Urothelium cell line (cell line): ENCODE measurements at regions not wholly inside any gene's neighbourhood (a gene's known extent, or its start where the extent isn't known, plus 50 kb on each side); places are given as distances from the start of the nearest gene placed in this dataset.
"Not testable (repeated sequence)": the region's sequence is repeated elsewhere in the genome, so short reads cannot be mapped to it uniquely, and the experiment has no call there.

Experiments
- DNase-seq: peaks from one replicate; pipeline ENCODE4 v3.0.0; 2011; ENCODE audit warnings: low spot score, mixed read lengths
- FAIRE-seq: peaks from 2 replicates; lab custom pipeline; 2011; peaks lifted over from hg19 to GRCh38; lab: Jason Lieb, UNC

DNA sequence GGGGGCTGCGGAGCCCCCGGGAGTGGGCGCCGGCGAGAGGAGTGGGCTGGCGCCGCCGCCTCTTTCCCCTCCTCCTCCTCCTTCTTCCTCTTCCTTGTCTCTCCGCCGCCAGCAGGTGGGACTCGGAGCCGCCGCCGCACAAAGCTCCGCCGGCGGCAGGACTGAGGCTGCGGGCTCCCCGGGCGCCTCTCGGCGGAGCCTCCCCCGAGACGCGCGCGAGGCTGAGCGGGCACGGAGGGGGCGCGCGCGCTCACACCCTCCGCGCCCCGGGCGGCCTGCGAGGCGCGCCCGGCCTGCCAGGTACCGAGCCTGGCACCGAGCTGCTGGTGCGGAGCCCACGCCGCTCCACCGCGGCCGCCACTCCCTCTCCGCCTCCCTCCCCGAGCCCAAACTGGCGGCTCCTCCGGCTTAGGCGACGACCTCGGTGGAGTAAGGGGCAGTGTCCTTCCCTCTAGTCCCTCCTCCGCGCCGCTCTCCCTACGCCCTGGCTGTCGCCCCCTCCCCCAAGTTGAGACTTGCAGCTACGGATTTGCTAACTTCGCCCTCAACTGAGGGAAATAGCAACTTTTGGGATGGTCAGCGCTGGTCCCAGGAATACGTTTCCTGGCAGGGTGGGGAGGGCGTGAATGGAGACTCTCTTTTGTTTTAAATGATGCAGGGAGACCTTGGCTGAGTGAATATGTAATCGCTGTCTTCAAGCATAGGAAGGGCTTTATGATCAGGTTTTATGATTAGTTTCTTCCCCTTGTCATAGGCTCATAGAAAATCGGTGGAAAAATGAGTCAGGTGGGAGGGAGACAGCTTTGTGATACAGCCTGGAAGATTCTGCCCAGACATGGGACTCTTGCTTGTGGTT lies 199.5 kb upstream of the CAND1 start:
- no peak for FAIRE-seq

DNA sequence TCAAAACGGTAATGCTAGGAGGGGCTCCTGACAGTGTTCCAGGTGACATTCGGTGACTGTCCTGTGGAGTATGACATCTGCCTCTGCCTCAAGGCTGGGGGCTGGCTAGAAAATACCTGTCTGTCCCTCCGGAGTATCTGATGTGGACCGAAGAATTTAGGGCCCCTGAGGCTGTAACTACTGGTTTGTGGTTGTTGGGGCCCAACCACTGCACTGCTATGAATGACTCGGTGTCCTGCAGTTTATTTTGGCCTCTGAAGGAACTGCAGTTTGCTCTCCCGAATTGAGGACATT lies 198.9 kb upstream of the CAND1 start:
- no peak for FAIRE-seq
- DNase-seq, result no peak

More for the DNA sequence above, 199.5 kb upstream of the CAND1 start:
- DNase-seq, result peak; percentile 53

DNA sequence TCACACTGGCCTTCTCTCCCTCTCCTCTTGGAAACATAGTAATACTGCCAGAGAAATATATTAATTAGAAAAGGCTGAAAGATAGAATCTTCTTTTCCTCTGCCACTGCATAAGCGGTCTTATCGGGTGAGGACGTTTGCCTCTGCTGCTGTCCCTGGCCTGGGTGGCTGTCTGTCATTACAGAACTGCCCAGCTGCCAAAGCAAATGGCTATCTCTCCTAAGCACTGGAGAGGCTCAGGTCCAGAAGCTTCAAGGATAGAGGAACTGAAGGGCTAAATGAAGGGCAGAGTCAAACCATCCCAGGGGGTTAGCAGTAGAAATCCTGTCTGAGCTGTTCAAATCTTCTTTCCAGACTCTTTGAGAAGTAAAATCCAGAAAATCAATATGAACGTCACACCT lies 198.6 kb upstream of the CAND1 start:
- DNase-seq, result no peak
- no peak for FAIRE-seq

DNA sequence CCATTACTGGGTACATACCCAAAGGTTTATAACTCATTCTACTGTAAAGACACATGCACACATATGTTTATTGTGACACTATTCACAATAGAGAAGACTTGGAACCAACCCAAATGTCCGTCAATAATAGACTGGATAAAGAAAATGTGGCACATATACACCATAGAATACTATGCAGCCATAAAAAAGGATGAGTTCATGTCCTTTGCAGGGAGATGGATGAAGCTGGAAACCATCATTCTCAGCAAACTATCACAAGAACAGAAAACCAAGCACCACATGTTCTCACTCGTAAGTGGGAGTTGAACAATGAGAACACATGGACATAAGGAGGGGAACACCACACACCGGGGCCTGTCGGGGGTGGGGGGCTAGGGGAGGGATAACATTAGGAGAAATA lies 196.9 kb upstream of the CAND1 start:
- FAIRE-seq, result not testable (repeated sequence)

DNA sequence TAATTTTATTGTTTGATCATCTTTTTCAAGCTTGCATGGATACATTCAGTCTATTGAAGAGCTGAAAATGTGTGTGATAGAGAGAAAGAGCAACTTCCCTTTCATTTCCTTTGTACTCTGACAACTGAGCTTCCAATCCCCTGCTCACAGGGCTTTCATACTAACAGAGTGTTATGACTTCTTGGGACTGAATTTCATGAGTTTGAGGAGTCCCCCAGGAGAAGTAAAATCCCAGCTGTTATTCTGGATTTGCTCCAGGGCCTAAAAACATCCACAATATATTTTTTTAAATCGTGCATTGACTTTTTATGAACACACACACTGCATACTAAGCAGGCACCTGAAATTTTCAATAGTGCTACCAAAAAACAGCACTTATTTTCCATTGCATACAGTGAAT lies 195.8 kb upstream of the CAND1 start:
- FAIRE-seq (no peak), DNase-seq (no peak)

More for the DNA sequence above, 196.9 kb upstream of the CAND1 start:
- DNase-seq, result not testable (repeated sequence)

DNA sequence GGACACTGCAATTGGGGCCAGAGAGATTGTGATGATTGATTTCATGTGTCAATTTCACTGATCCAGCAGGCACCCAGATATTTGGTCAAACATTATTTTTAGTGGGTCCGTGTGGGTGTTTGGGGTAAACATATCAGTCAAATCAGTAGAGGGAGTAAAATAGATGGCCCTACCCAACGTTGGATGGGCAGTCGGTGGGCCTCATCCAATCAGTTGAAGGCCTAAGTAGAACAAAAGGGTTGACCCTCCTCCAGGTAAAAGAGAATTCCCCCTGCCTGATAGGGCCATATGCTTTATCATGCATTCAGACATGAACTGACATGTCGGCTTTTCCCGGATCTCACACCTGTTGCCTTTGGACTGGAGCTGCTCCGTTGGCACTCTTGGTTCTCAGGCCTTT lies 195.1 kb upstream of the CAND1 start:
- FAIRE-seq, result no peak

DNA sequence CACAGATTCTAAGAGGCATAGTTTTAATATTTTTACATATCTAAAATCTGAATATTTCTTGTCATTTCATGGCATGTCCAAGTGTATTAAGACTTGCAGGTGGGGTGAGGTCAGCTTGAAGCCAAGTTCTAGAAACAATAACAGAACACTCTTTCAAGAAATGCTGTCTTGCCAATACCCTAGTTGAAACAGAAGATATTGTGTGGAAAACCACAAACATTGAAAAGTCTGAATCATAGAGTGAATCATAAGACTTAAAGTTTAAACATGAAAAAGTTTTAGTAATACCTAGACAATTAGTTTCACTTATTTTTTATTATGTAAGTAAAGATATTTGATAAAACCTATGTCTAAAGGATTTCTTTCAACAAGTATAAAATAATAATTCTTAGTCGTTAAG lies 191.5 kb upstream of the CAND1 start:
- DNase-seq (peak; percentile 49), FAIRE-seq (no peak)

More for the DNA sequence above, 195.1 kb upstream of the CAND1 start:
- no peak for DNase-seq

DNA sequence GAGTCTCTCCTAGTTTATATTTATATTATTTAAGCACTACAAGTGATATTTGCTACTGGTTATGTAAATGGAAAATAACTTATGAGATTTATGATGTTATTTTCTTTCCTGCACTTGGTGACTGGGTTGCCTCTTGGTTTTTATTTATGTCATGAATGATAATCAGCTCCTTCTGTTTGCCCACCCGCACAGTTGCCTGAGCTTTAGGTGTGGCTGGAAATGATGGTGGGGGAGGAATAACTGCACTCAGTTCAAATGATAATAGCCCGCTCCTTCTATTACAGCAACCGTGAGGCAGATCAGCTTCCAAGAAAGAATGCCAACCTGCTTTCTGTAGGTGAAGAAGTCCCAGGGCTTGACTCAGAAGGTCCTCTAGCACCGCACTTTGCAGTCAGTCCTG lies 190.2 kb upstream of the CAND1 start:
- DNase-seq (no peak), FAIRE-seq (no peak)

DNA sequence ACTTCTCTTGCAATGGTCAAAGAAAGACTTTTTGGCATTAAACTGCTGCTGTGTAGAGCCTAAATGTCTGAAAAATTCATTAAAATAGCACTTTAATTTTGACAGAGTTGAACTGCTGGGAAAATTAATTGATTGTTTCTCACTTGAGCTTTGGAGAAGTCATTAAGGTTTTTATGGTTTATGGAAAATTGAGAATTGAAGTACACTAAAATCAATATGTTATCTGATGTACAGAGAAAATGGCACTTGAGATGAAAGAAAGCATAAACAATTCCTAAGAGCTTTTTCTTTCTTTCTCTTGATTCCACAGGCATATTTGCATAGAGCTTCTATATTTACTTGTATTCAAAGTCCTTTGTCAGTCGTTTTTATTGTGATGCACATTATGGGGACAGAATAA lies 188.5 kb upstream of the CAND1 start:
- FAIRE-seq, result no peak
- no peak for DNase-seq

DNA sequence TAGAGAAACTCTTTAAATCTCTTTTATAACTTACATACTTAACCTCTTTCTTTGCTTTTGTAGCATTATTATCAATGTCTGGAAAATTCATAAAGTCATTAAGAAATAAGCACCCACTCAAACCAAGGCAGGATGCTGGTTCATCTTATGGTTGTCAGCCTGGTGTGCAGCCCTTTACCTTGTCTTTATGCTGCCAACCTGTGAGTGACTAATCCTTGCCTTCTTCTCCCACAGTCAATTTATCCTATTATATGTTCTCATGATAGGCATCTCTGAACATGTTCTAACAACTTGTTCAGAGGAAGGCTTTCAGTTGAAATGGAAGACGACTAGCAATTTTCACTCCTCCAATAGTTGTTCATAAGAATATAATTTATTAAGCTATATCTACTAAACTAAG lies 186.9 kb upstream of the CAND1 start:
- DNase-seq, result no peak
- no peak for FAIRE-seq

DNA sequence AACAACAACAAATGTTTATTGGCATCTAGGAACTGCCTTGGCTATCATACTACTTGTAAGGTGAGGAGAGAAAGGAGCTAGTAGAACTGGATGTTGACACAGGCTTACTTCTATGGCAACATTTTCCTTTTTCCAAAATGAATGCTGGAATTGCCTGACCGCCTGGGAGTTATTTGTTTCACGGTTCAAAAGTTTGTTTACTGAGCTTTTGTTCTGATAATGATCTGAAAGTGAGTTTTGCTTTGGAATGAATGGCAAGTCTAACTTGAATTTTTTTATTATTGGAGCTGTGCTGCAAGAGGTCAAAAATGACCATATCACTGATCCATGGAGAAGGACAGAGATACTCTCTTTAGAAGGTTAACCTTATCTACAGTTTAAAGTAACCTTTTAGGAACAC lies 183.5 kb upstream of the CAND1 start:
- FAIRE-seq, result no peak
- DNase-seq, result no peak

DNA sequence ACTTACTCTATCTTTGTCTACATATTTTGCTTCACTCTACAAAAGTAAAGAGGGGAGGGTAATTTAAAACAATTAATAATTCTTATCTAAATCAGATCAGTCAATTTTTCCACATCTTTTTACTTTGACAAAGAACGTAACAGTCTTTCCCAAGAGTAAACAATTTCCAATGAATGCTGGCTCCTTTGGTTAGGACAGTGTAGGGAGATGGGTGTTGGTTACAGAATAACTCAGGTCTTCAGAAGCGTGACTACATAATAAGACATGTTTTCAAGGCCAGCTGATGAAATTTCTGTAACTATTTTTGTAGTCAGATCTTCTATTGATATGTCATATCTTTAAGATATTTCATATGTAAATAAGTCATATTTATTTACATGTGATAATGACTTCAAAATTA lies 183.0 kb upstream of the CAND1 start:
- DNase-seq, result no peak

DNA sequence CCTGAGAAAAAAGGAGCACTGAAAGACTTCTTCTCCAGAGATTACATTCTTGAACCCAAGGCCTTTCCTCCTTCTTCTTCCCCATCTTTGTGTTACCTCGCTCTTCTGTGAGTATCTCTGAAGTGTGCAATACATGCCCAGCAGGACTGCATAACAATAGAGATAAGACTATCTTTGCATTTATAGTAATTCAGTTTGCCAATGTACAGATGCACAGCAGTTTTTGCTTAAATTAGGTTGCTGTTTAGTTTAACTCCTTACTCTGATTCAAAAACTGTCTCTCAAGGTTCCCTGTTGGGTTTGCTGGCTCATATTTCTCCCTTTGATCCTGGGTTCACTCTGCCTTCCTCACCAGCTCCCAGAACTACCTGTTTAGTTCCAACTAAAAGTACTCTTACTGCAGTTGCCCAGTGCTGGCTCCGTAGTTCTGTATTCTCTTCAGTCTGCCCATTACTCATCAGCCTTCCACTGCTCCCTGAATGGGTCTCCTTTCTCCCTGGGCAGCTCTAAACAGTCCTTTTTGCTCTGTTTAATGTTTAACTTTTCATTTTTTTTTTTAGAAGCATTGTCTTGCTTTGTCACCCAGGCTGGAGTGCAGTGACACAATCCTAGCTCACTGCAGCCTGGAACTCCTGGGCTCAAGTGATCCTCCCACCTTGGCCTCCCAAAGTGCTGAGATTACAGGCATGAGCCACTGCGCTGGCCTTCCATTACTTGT lies 180.6 kb upstream of the CAND1 start:
- FAIRE-seq, result no peak
- no peak for DNase-seq

More for the DNA sequence above, 183.0 kb upstream of the CAND1 start:
- no peak for FAIRE-seq

DNA sequence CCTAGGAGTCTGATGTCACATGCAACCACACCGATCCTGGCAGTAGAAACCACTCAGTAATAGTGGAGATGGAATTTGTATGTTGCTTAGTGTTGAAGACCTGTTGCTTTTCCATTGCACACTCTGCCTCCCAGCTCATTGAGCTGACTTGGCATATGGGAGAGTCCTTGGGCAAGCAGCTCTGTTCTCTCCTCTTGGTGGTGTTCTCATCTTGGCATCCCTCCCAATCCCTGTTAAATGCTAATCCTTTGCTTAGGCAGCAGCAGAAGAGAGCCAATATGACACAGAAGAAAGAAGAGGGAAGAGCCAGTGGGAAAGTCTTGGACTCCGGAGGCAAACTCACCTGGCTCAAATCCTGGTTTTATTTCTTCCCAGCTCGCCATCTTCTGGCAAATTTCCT lies 178.0 kb upstream of the CAND1 start:
- DNase-seq, result no peak
- no peak for FAIRE-seq

DNA sequence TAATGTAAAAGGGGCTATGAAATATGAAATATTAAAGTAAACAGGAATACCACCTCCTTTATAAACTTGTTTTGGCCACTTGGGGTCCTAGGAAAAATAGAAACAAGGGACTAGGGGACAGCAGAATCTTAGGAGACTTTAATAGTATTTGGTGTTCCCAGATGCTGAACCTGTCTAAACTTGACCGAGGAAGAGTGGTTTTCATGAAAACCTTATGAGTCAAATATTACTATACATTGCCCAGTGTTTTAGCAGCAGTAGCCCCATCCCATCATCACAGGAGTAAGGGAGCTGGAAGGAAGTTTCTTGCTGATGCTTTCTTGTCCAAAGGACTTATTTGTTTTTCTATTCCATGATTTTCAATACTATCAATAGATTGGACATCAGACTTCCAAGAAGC lies 177.5 kb upstream of the CAND1 start:
- FAIRE-seq, result no peak

DNA sequence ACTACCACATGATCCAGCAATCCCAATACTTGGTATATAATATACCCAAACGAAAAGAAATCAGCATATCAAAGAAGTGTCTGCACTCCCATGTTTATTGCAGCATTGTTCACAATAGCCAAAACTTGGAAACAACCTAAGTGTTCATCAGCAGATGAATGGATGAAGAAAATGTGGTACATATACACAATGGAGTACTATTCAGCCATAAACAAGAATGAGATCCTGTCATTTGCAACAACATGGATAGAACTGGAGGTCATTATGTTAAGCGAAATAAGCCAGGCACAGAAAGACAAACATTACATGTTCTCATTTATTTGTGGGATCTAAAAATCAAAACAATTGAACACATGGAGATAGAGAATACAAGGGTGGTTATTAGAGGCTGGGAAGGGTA lies 176.2 kb upstream of the CAND1 start:
- not testable (repeated sequence) for FAIRE-seq, DNase-seq

More for the DNA sequence above, 177.5 kb upstream of the CAND1 start:
- no peak for DNase-seq

DNA sequence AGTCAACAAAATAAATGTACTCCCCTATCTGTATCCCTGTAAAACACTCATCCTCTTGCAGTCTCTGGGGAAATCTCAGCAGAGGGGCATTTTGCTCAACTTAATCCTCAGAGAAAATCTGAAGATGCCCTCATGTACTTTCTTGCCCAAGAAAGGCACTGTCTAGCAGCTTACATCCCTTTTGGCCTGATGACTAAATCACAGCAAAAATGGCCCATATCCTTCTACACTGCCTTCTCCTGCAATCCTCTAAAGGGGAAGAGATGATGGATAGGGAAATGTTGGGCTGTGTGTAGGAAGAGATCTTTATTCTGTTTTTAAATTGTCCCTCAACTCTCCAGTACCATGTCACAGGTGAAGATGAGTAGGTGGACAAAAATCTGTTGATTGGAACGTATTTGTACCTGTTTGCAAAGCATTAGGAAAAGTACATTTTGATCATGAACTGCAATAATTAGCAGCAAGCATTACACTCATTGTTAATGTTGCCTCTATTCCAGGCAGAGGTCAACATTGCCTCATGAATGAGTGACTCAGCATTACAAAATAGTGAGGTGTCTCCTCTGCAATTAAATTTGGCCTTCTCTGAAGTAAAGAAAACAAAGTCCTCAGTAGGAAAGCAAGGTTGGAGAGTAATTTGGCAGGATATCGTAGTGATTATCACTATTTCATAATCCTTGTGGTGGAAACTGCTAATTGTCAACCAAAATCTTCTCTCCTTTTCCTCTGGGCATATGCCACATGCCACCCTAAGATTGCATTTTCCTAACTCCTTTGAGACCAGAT lies 172.4 kb upstream of the CAND1 start:
- no peak for DNase-seq
- FAIRE-seq, result peak; percentile 46

DNA sequence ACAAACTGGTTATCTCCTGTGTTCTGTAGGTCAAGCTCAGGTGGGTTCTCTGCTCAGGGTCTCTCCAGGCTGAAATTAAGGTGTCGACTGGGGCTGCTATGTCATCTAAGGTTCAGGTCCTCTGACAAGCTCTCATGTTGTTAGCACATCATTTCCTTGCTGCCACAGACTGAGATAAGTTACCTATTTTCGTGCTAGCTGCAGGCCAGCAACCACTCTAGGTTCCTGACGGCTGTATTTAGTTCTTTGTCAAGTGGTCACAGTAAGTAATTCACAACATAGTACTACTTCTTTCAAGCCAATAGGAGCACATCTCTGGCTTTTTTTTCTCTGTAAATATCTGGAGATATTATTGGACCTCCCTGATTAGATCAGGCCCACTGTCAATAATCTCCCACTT lies 169.3 kb upstream of the CAND1 start:
- DNase-seq (no peak), FAIRE-seq (no peak)

DNA sequence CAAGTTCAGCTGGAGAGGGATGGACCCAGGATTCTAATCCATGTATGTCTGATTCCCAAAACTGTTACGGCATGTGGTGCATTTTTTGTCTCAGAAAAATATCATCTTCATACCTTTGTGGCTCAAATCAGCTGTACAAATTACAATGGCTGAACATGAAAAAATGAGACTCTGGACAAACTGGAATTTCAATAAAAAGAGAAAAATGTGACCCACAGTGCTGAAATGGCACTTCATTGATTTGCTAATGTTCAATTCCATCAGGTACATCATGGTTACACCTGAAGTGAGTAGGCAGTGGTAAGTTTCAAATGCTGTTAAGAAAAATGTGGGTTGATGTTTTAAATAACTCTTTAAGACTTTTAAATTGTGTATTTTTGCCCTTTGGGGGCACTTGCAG lies 165.6 kb upstream of the CAND1 start:
- FAIRE-seq (no peak), DNase-seq (no peak)

DNA sequence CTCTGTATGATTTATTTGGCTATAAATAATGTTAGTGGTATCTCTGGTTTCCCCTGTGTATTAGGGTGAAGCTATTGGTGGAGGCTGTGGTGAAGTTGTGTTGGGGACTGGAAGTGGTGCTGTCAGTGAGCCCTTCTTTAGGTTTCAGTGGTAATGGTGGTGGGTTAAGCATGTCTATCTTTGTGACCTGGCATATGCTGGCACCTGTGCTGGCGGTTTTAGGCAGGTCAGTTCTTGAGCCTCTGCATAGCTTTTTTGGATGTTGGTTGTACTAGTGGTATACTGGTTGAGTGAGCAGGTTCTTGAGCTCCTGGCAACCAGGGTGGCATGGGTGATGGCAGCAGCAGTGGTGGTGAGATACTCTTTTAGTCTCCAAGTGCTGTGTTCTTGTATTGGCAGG lies 161.9 kb upstream of the CAND1 start:
- DNase-seq, result no peak
- FAIRE-seq, result no peak

DNA sequence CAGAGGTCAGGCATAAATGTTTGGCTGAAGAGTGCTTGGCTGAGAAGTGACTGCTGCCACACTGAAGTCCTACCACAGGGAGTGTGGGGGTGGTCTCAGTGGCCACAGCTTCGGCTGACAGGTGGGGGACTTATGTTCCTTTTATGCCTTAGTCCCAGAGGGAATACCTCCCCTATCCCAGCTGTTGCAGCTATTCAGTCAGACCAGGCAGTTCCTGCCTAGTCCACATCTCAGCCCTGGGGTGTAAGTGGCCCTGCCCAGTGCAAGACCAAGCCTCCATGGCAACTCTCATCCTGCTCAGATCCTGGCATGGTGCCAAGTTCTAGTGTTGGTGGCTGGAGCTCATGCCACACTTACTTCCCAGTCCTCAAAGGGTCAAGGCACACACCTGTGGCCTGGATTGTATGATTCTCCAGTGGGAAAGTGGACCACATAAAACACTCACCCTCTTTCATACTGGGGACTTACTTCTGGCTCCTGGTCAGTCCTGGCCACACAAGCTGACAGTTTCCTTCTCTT lies 161.3 kb upstream of the CAND1 start:
- DNase-seq (no peak), FAIRE-seq (no peak)
